OCI-LY3 (cell line): ENCODE measurements at regions not wholly inside any gene's neighbourhood (a gene's known extent, or its start where the extent isn't known, plus 50 kb on each side); places are given as distances from the start of the nearest gene placed in this dataset.

Experiments
- H2AFZ ChIP-seq: fragments of 200-600, 300-600 bp; shearing (Covaris generic); 2 replicates; pipeline ENCODE4 v1.6.0; 2014; ENCODE audit warnings: antibody characterized with exemption, low read depth, low read length
- H3K27ac ChIP-seq: fragments of 200-600, 300-600 bp; sonication (generic); 2 replicates; pipeline ENCODE4 v1.5.1; 2014; ENCODE audit warnings: mild to moderate bottlenecking, low read length, moderate library complexity, mixed read lengths
- H3K27me3 ChIP-seq: fragments of 200-600, 300-600 bp; sonication (generic); 2 replicates; pipeline ENCODE4 v1.6.1; 2014; ENCODE audit warnings: low read depth, low read length, mixed read lengths
- H3K36me3 ChIP-seq: fragments of 200-600, 300-600 bp; sonication (generic); replicated peaks from 2 replicates; pipeline ENCODE3; 2014; ENCODE audit warnings: low read depth, low read length, mixed read lengths
- H3K4me1 ChIP-seq: fragments of 300-600, 200-600 bp; sonication (generic); 2 replicates; pipeline ENCODE4 v1.6.1; 2014; ENCODE audit warnings: low read length, mixed read lengths
- H3K4me2 ChIP-seq: fragments of 200-600, 300-600 bp; sonication (generic); 2 replicates; pipeline ENCODE4 v1.6.1; 2014; ENCODE audit warnings: low read length, mixed read lengths
- H3K4me3 ChIP-seq: fragments of 300-600, 200-600 bp; sonication (generic); 2 replicates; pipeline ENCODE4 v1.5.1; 2014; ENCODE audit warnings: antibody characterized with exemption, mild to moderate bottlenecking, low read length, moderate library complexity
- H3K79me2 ChIP-seq: fragments of 300-600, 200-600 bp; shearing (Covaris generic); 2 replicates; pipeline ENCODE4 v1.6.1; 2014; ENCODE audit warnings: mild to moderate bottlenecking, low read length, mixed read lengths
- H3K9ac ChIP-seq: fragments of 300-600, 200-600 bp; shearing (Covaris generic); 2 replicates; pipeline ENCODE4 v1.6.0; 2014; ENCODE audit warnings: mild to moderate bottlenecking, low read length, moderate library complexity
- H3K9me3 ChIP-seq: fragments of 200-600, 300-600 bp; shearing (Covaris generic); 2 replicates; pipeline ENCODE4 v1.6.1; 2014; ENCODE audit warnings: low read length, mixed read lengths; ENCODE audit not compliant: insufficient read depth
- H4K20me1 ChIP-seq: fragments of 200-600, 300-600 bp; sonication (generic); 2 replicates; pipeline ENCODE4 v1.6.1; 2016; ENCODE audit warnings: low read length, mixed read lengths; ENCODE audit not compliant: insufficient read depth
- CTCF ChIP-seq: fragments of 200-600, 300-600 bp; sonication (generic); IDR thresholded peaks from 2 replicates; pipeline ENCODE4 v1.5.1; 2014; ENCODE audit warnings: antibody characterized with exemption, low read length, low read depth
- EZH2phosphoT487 ChIP-seq: fragments of 200-600 bp; shearing (Covaris generic); IDR thresholded peaks from 2 replicates; pipeline ENCODE4 v1.6.1; 2018; ENCODE audit warnings: antibody characterized with exemption, mixed run types, low read depth

DNA sequence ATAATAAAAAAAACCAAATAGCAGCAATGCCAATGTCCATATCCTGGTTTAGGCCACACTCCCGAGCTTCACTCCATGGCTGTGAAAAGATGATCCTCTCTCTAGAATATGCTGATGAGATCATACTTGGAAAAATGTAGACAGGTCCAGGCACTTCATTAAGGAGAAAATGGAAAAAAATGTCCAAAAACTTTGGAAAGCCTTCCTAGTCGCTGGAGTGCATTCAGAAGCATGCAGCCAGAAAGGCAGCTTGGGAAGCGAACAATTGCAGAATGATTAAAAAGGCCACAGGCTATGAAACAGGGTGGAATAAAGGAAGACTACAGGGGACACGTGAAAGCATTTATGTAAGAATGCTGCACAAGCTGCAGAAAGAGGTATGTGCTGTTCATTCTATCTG is 165.6 kb upstream of the HCCS start:
- Histone ChIP-seq H3K9me3 (no peaks in the 10 kb centered on the region), H3K4me1 (no peaks in the 10 kb centered on the region), H3K27ac (no peak overlapping the region), H3K4me3 (no peak overlapping the region), H3K27me3 (no peaks in the 10 kb centered on the region), H3K36me3 (no peaks in the 10 kb centered on the region), H3K4me2 (no peak overlapping the region), H2AFZ (no peak overlapping the region), H3K9ac (no peak overlapping the region), H3K79me2 (no peaks in the 10 kb centered on the region), H4K20me1 (no peaks in the 10 kb centered on the region)
- TF ChIP-seq EZH2phosphoT487 (no peak), CTCF (no peak)

DNA sequence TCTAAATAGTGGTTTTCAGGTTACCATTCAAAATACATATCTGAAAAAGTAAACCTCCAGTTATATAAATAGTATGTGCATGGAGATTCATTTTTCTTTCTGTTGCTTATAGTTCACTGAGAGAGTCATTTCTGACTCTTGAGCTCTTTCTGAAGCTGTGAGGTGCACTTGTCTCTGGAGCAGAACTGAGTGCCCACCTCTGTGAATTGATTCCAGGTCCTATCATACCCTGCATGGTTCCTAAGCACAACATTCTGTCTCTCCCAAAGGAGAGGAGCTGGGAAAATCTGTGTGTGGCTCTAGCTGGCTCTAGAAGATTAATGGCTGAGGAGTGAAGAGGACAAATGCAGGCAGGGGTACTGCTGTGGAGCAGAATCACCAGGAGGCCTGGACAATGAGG is 161.6 kb upstream of the HCCS start:
- Histone ChIP-seq H3K4me1 (peaks cover 6% of the 10 kb centered on the region; the same call in 1 of the 2 replicates), H3K9ac (no peak overlapping the region)
- no peak for TF ChIP-seq EZH2phosphoT487
- no peak for TF ChIP-seq CTCF

DNA sequence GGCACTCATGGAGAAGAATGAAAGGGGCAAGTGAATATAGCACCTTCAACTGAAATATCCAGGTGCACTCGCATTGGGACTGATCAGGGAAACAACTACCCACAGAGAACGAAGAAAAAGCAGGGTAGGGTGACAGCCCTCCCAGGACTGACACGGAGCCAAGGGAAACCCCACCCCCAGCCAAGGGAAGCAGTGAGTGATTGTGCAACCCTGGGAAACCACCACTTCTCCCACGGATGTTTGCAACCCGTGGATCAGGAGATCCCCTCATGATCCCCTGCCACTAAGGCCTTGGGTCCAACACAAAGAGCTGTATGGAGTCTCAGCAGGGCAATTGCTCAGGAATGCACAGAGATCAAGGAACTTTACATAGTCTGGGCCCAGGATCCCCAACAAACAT is 158.5 kb upstream of the HCCS start:
- no peaks in the 10 kb centered on the region for H3K27me3 ChIP-seq
- no peaks in the 10 kb centered on the region for H3K9me3 ChIP-seq
- H3K27ac ChIP-seq: no peak overlapping the region
- TF ChIP-seq CTCF (no peak), EZH2phosphoT487 (no peak)
- H3K4me3 ChIP-seq: no peak overlapping the region
- no peaks in the 10 kb centered on the region for H3K36me3 ChIP-seq
- peaks cover 6% of the 10 kb centered on the region; the same call in 1 of the 2 replicates for H3K4me1 ChIP-seq
- no peak overlapping the region for H2AFZ ChIP-seq
- H4K20me1 ChIP-seq: no peaks in the 10 kb centered on the region
- H3K9ac ChIP-seq: no peak overlapping the region
- H3K4me2 ChIP-seq: no peak overlapping the region
- no peaks in the 10 kb centered on the region for H3K79me2 ChIP-seq

More for the DNA sequence above, 161.6 kb upstream of the HCCS start:
- H3K79me2 ChIP-seq: no peaks in the 10 kb centered on the region
- H4K20me1 ChIP-seq: no peaks in the 10 kb centered on the region
- no peak overlapping the region for H3K27ac ChIP-seq
- H3K9me3 ChIP-seq: no peaks in the 10 kb centered on the region
- H3K36me3 ChIP-seq: no peaks in the 10 kb centered on the region
- H3K27me3 ChIP-seq: no peaks in the 10 kb centered on the region
- H2AFZ ChIP-seq: no peak overlapping the region
- no peak overlapping the region for H3K4me3 ChIP-seq
- H3K4me2 ChIP-seq: no peak overlapping the region

- Histone ChIP-seq H3K9me3 (no peaks in the 10 kb centered on the region), H3K4me2 (no peak overlapping the region), H3K79me2 (no peaks in the 10 kb centered on the region), H2AFZ (no peak overlapping the region), H4K20me1 (no peaks in the 10 kb centered on the region), H3K36me3 (no peaks in the 10 kb centered on the region), H3K27me3 (no peaks in the 10 kb centered on the region), H3K4me1 (no peaks in the 10 kb centered on the region), H3K4me3 (no peak overlapping the region), H3K27ac (no peak overlapping the region), H3K9ac (no peak overlapping the region)
- TF ChIP-seq CTCF: no peak
- no peak for TF ChIP-seq EZH2phosphoT487
Measured at GRCh38 chrX:10965174-10965798, 145.8 kb upstream of the HCCS start.
